HCT116 (cell line): ENCODE measurements at regions not wholly inside any gene's neighbourhood (a gene's known extent, or its start where the extent isn't known, plus 50 kb on each side); places are given as distances from the start of the nearest gene placed in this dataset.

Source experiments
- ATAC-seq: fragments of 200-7000 bp; cut with Tn5 transposase; 2 replicates; pipeline ENCODE4 v1.9.1; 2020; ENCODE audit warnings: mild to moderate bottlenecking, moderate library complexity
- BruUV-seq: library from RNA; stranded (reverse); fragments of 400-500 nt; replicated peaks from 2 replicates; lab custom pipeline; 2021; lab: Mats Ljungman, UMichigan
- CTCF ChIA-PET: fragments of 300-600 bp; sonication (Branson Sonifier 250); formaldehyde crosslinking; loops from one replicate; lab custom pipeline; 2021; ENCODE audit warnings: antibody characterized with exemption; lab: Charles Lee
- POLR2A ChIA-PET: fragments of 300-600, 350-600 bp; sonication (Branson Sonifier 250); formaldehyde crosslinking; loops from one replicate; lab custom pipeline; 2021; ENCODE audit warnings: antibody characterized with exemption; lab: Charles Lee
- RAD21 ChIA-PET, 2 experiments: fragments of 300-600 bp; sonication (Branson Sonifier 250); formaldehyde crosslinking; loops; one replicate each; lab custom pipeline; 2023; ENCODE audit warnings: low total read pairs in 2 of 2; ENCODE audit not compliant: uncharacterized antibody in 2 of 2, unreplicated experiment in 2 of 2, low non-redundant PET in 1 of 2; lab: Charles Lee
- DNase-seq: peaks from one replicate; pipeline ENCODE4 v3.0.0-alpha.2; 2010; ENCODE audit warnings: low read depth, low spot score
- H2AFZ ChIP-seq: fragments of 200-600 bp; shearing (Covaris generic), sonication (generic); 2 replicates; pipeline ENCODE4 v1.6.1; 2017; ENCODE audit warnings: low read depth, mixed run types, mixed read lengths, antibody characterized with exemption, low read length; ENCODE audit not compliant: poor library complexity, severe bottlenecking
- H3K27ac ChIP-seq: 2 replicates; pipeline ENCODE4 v1.5.1; 2012; ENCODE audit warnings: low read depth, low read length
- H3K27me3 ChIP-seq: fragments of 200-600 bp; sonication (generic); 2 replicates; pipeline ENCODE4 v1.6.1; 2016; ENCODE audit warnings: mixed run types, low read length, mixed read lengths; ENCODE audit not compliant: insufficient read depth
- H3K36me3 ChIP-seq, 2 experiments: fragments of 200-500 bp in 1 of 2; fragments of 200-600 bp in 1 of 2; sonication (Bioruptor generic) in 1 of 2; sonication (generic) in 1 of 2; 2 replicates each; pipeline versions ENCODE4 v1.5.1 to v1.6.1; 2014 to 2016; ENCODE audit warnings: low read length in 2 of 2, inconsistent platforms in 1 of 2, mixed read lengths in 1 of 2, mixed run types in 1 of 2; ENCODE audit not compliant: insufficient read depth in 2 of 2, control insufficient read depth in 1 of 2
- H3K4me1 ChIP-seq, 2 experiments: fragments of 200-600 bp in 1 of 2; sonication (generic) in 1 of 2; 2 replicates each; pipeline versions ENCODE4 v1.5.1 to v1.6.1; 2012 to 2017; ENCODE audit warnings: low read length in 2 of 2, inconsistent platforms in 1 of 2, mild to moderate bottlenecking in 1 of 2, mixed read lengths in 1 of 2, mixed run types in 1 of 2, moderate library complexity in 1 of 2; ENCODE audit not compliant: insufficient read depth in 2 of 2, control insufficient read depth in 1 of 2
- H3K4me2 ChIP-seq: fragments of 200-600 bp; sonication (generic); 2 replicates; pipeline ENCODE4 v1.6.1; 2017; ENCODE audit warnings: mixed run types, low read length, mixed read lengths
- H3K4me3 ChIP-seq, 2 experiments: fragments of 200-600 bp in 1 of 2; sonication (generic) in 1 of 2; replicated peaks in 1 of 2; 2 replicates each; pipeline ENCODE4 v1.5.1; 2011 to 2016; ENCODE audit warnings: low read length in 2 of 2, control low read depth in 1 of 2, low read depth in 1 of 2, mild to moderate bottlenecking in 1 of 2, mixed read lengths in 1 of 2, mixed run types in 1 of 2
- H3K79me2 ChIP-seq: fragments of 200-600 bp; sonication (generic); 2 replicates; pipeline ENCODE4 v1.6.1; 2017; ENCODE audit warnings: mild to moderate bottlenecking, mixed run types, low read length, moderate library complexity, mixed read lengths; ENCODE audit not compliant: insufficient read depth
- H3K9ac ChIP-seq: fragments of 200-600 bp; sonication (generic); 2 replicates; pipeline ENCODE4 v1.6.1; 2016; ENCODE audit warnings: low read length, mixed read lengths
- H3K9me2 ChIP-seq: fragments of 200-600 bp; sonication (generic), shearing (Covaris generic); 2 replicates; pipeline ENCODE4 v1.6.1; 2017; ENCODE audit warnings: mixed run types, mild to moderate bottlenecking, moderate library complexity; ENCODE audit not compliant: insufficient read depth
- H3K9me3 ChIP-seq, 2 experiments: fragments of 200-500 bp in 1 of 2; fragments of 200-600 bp in 1 of 2; sonication (Bioruptor generic) in 1 of 2; sonication (generic) in 1 of 2; 2 replicates each; pipeline ENCODE4 v1.6.1; 2014 to 2017; ENCODE audit warnings: low read length in 2 of 2, mixed read lengths in 2 of 2, inconsistent platforms in 1 of 2, low read depth in 1 of 2, mild to moderate bottlenecking in 1 of 2, mixed run types in 1 of 2, moderate library complexity in 1 of 2; ENCODE audit not compliant: control insufficient read depth in 1 of 2, insufficient read depth in 1 of 2
- H4K20me1 ChIP-seq: fragments of 200-600 bp; sonication (generic), shearing (Covaris generic); 2 replicates; pipeline ENCODE4 v1.6.1; 2017; ENCODE audit warnings: mixed run types, mild to moderate bottlenecking, moderate library complexity; ENCODE audit not compliant: insufficient read depth
- ATF3 ChIP-seq: IDR thresholded peaks from 2 replicates; pipeline ENCODE4 v1.6.1; 2012
- CBX3 ChIP-seq: IDR thresholded peaks from 2 replicates; pipeline ENCODE4 v1.6.1; 2012; ENCODE audit warnings: low read depth
- CEBPB ChIP-seq: IDR thresholded peaks from 2 replicates; pipeline ENCODE4 v1.6.1; 2012; ENCODE audit warnings: low read depth
- CTCF ChIP-seq, 3 experiments: fragments of 200-600 bp in 1 of 3; sonication (generic) in 1 of 3; IDR thresholded peaks in 2 of 3; conservative IDR thresholded peaks in 1 of 3; 2 replicates each; pipeline ENCODE4 v1.5.1; 2012 to 2017; ENCODE audit warnings: low read depth in 2 of 3, low read length in 2 of 3, antibody characterized with exemption in 1 of 3, borderline replicate concordance in 1 of 3, control low read depth in 1 of 3, mild to moderate bottlenecking in 1 of 3, mixed read lengths in 1 of 3, mixed run types in 1 of 3, moderate library complexity in 1 of 3; ENCODE audit not compliant: insufficient read depth in 1 of 3
- EGR1 ChIP-seq: IDR thresholded peaks from 2 replicates; pipeline ENCODE4 v1.6.1; 2012; ENCODE audit warnings: low read depth
- ELF1 ChIP-seq: IDR thresholded peaks from 2 replicates; pipeline ENCODE4 v1.6.1; 2012; ENCODE audit warnings: low read depth, borderline replicate concordance
- JUND ChIP-seq: IDR thresholded peaks from 2 replicates; pipeline ENCODE4 v1.6.1; 2012
- MAX ChIP-seq: IDR thresholded peaks from 2 replicates; pipeline ENCODE4 v1.6.1; 2012
- POLR2AphosphoS5 ChIP-seq: IDR thresholded peaks from 2 replicates; pipeline ENCODE4 v1.6.1; 2011; ENCODE audit warnings: mild to moderate bottlenecking, low read depth, low read length, moderate library complexity
- RAD21 ChIP-seq: IDR thresholded peaks from 2 replicates; pipeline ENCODE4 v1.6.1; 2012; ENCODE audit warnings: low read depth, mild to moderate bottlenecking
- REST ChIP-seq: IDR thresholded peaks from 2 replicates; pipeline ENCODE4 v1.6.1; 2012; ENCODE audit warnings: low read depth
- SIN3A ChIP-seq: IDR thresholded peaks from 2 replicates; pipeline ENCODE4 v1.6.1; 2012; ENCODE audit warnings: low read depth
- SP1 ChIP-seq: IDR thresholded peaks from 2 replicates; pipeline ENCODE4 v1.6.1; 2012; ENCODE audit warnings: low read depth
- TCF7L2 ChIP-seq: IDR thresholded peaks from 2 replicates; pipeline ENCODE4 v1.7.0; 2011; ENCODE audit warnings: borderline replicate concordance, inconsistent platforms; ENCODE audit not compliant: insufficient read depth, insufficient read length; ENCODE audit errors: extremely low read depth
- ZBTB33 ChIP-seq: IDR thresholded peaks from 2 replicates; pipeline ENCODE4 v1.6.1; 2011; ENCODE audit warnings: mild to moderate bottlenecking, low read length, moderate library complexity; ENCODE audit not compliant: insufficient replicate concordance; ENCODE audit errors: extremely low read depth
- ZFX ChIP-seq: fragments of 450-650 bp; IDR thresholded peaks from 2 replicates; pipeline ENCODE4 v1.6.1; 2017
- ZNF274 ChIP-seq: fragments of 200-500 bp; sonication (Bioruptor generic); IDR thresholded peaks from 2 replicates; pipeline ENCODE4 v1.6.1; 2014; ENCODE audit warnings: mild to moderate bottlenecking, low read depth, low read length, inconsistent platforms
- intact Hi-C: fragments of 100-400 bp; cut with micrococcal nuclease; formaldehyde crosslinking; loops from 2 replicates; pipeline ENCODE4 v1.10.0; 2022

GRCh38 chr13:47671776-47672175, 329.3 kb downstream of the SUCLA2 start:
- ChIA-PET RAD21 (no interaction called here), POLR2A (no interaction called here), CTCF (no interaction called here)
- H3K4me1 ChIP-seq = no peaks in the 10 kb centered on the region
- H3K27ac ChIP-seq = no peak overlapping the region
- TF ChIP-seq ATF3 = no peak
- TF ChIP-seq ELF1 = no peak
- TF ChIP-seq EGR1 = no peak
- TF ChIP-seq MAX = no peak
- TF ChIP-seq ZNF274 = no peak
- TF ChIP-seq SIN3A = no peak
- TF ChIP-seq TCF7L2 = no peak
- no peak for TF ChIP-seq RAD21
- no peak for TF ChIP-seq CTCF (IDR thresholded peaks at IDR 0.05 in 2 of 3, conservative IDR thresholded peaks at IDR 0.05 in 1 of 3; ENCODE audit: borderline replicate concordance in 1 of 3, insufficient read depth in 1 of 3, low read depth in 2 of 3, low read length in 2 of 3)
- no peak for TF ChIP-seq ZBTB33
- TF ChIP-seq POLR2AphosphoS5 = no peak
- TF ChIP-seq SP1 = no peak
- no peak for TF ChIP-seq JUND
- TF ChIP-seq CBX3 = no peak
- TF ChIP-seq REST = no peak
- TF ChIP-seq CEBPB = no peak
- no peak for TF ChIP-seq ZFX
- H3K9me2 ChIP-seq = no peaks in the 10 kb centered on the region
- no peak overlapping the region for H2AFZ ChIP-seq
- H3K36me3 ChIP-seq = no peaks in the 10 kb centered on the region
- DNase-seq (no peak), ATAC-seq (no peak)
- H3K4me3 ChIP-seq = no peak overlapping the region
- no peak overlapping the region for H3K4me2 ChIP-seq
- no peak overlapping the region for H3K9ac ChIP-seq
- intact Hi-C loops = no loop called here
- H3K9me3 ChIP-seq = no peaks in the 10 kb centered on the region
- no TSS peak for BruUV-seq
- no peaks in the 10 kb centered on the region for H3K79me2 ChIP-seq
- H4K20me1 ChIP-seq = no peaks in the 10 kb centered on the region
- H3K27me3 ChIP-seq = peaks cover 7% of the 10 kb centered on the region; the same call in 1 of the 2 replicates
